Spleen (tissue), 11 donors: ENCODE measurements at regions not wholly inside any gene's neighbourhood (a gene's known extent, or its start where the extent isn't known, plus 50 kb on each side); places are given as distances from the start of the nearest gene placed in this dataset.

Experiments
- DNase-seq: peaks from one replicate; pipeline ENCODE4 v3.0.0-alpha.2; 2020
- H3K27ac ChIP-seq, 8 donors: fragments of 200-600 bp; sonication (generic) in 7 of 8; 1 replicate in 4 of 8; 2 replicates in 4 of 8; pipeline versions ENCODE4 v1.5.0 to v1.8.0; 2016 to 2021; ENCODE audit warnings: inconsistent platforms in 4 of 8, mild to moderate bottlenecking in 4 of 8, moderate library complexity in 1 of 8
- H3K27me3 ChIP-seq, 7 donors: fragments of 200-600 bp; sonication (generic) in 6 of 7; replicated peaks in 1 of 7; 1 replicate in 4 of 7; 2 replicates in 3 of 7; pipeline versions ENCODE4 v1.5.0 to v1.8.0; 2016 to 2021; ENCODE audit warnings: inconsistent platforms in 3 of 7, mild to moderate bottlenecking in 1 of 7
- H3K36me3 ChIP-seq, 6 donors: fragments of 200-600 bp; sonication (generic) in 5 of 6; 1 replicate in 4 of 6; 2 replicates in 2 of 6; pipeline versions ENCODE4 v1.5.0 to v1.8.0; 2016 to 2021; ENCODE audit warnings: inconsistent platforms in 2 of 6
- H3K4me1 ChIP-seq, 6 donors: fragments of 200-600 bp; sonication (generic) in 5 of 6; 1 replicate in 3 of 6; 2 replicates in 3 of 6; pipeline versions ENCODE4 v1.5.0 to v1.8.0; 2016 to 2021; ENCODE audit warnings: inconsistent platforms in 3 of 6
- H3K4me3 ChIP-seq, 8 donors: fragments of 200-600 bp; sonication (generic) in 7 of 8; 1 replicate in 4 of 8; 2 replicates in 4 of 8; pipeline versions ENCODE4 v1.5.0 to v1.8.0; 2016 to 2021; ENCODE audit warnings: inconsistent platforms in 4 of 8, mild to moderate bottlenecking in 4 of 8, moderate library complexity in 2 of 8
- H3K9me3 ChIP-seq, 8 donors: fragments of 200-600 bp; sonication (generic) in 7 of 8; 1 replicate in 4 of 8; 2 replicates in 4 of 8; pipeline versions ENCODE4 v1.5.0 to v1.8.0; 2016 to 2021; ENCODE audit warnings: inconsistent platforms in 4 of 8
- CTCF ChIP-seq, 11 experiments: fragments of 200-600 bp in 7 of 11; fragments of 450-650 bp in 4 of 11; sonication (generic) in 4 of 11; IDR thresholded peaks in 8 of 11; conservative IDR thresholded peaks in 3 of 11; 1 replicate in 7 of 11; 2 replicates in 4 of 11; pipeline versions ENCODE4 v1.4.0 to v1.8.0; 2016 to 2021; ENCODE audit warnings: antibody characterized with exemption in 11 of 11, inconsistent platforms in 4 of 11, mild to moderate bottlenecking in 1 of 11
- POLR2A ChIP-seq, 3 donors: fragments of 450-650 bp; IDR thresholded peaks; one replicate each; pipeline ENCODE4 v1.5.1; 2017; ENCODE audit warnings: antibody characterized with exemption in 3 of 3, mild to moderate bottlenecking in 1 of 3
- POLR2AphosphoS5 ChIP-seq, 3 donors: sonication (generic); formaldehyde crosslinking; IDR thresholded peaks; one replicate each; pipeline ENCODE4 v1.5.1; 2017; ENCODE audit warnings: antibody characterized with exemption in 3 of 3
- WGBS, 5 donors: extraction: QIAGEN DNeasy Blood & Tissue Kit in 3 of 5; methylation state at CpG; one replicate each; pipeline versions ENCODE4 v1.1.5 to v1.1.7; 2013 to 2018; 5-methylcytosine and 5-hydroxymethylcytosine counted together
- intact Hi-C: fragments of 100-400 bp; cut with DNase I; formaldehyde crosslinking; loops from one replicate; pipeline ENCODE4 v1.15.0; 2023; ENCODE audit warnings: low total_unique reads
- donor health status: healthy with polysubstance abuse.
- donor health status: DM: no; HTN: no; CAD: no; lungs with moderate emphysema.
- donor health status: DM: no; HTN: no; CAD: no.
- donor health status: Bipolar disorder and iron deficiency.
- donor health status: healthy.
- donor health status: DM: no; HTN: no; CAD: no.
- donor health status: DM: yes; HTN: yes; CAD: no.

GRCh38 chr4:137376312-137376711, 156.0 kb downstream of the PCDH18 start:
- Histone ChIP-seq H3K9me3 (no peaks in the 10 kb centered on the region), H3K27me3 (no peaks in the 10 kb centered on the region), H3K4me1 (no peaks in the 10 kb centered on the region), H3K4me3 (no peak overlapping the region), H3K36me3 (no peaks in the 10 kb centered on the region), H3K27ac (no peak overlapping the region)
- intact Hi-C loops = no loop called here
- no peak for DNase-seq
- TF ChIP-seq CTCF (IDR thresholded peaks at IDR 0.05 in 8 of 11, conservative IDR thresholded peaks at IDR 0.05 in 3 of 11) (no peak), POLR2A (IDR thresholded peaks at IDR 0.05) (no peak), POLR2AphosphoS5 (IDR thresholded peaks at IDR 0.05) (no peak)
- WGBS, 5 donors = 76 to 89% (median 83%) methylated on average over 2 of the region's 2 CpGs

- 48 to 71% (median 57%) methylated on average over 2 of the region's 2 CpGs for WGBS, 5 donors
- no peak overlapping the region for H3K4me3 ChIP-seq
- H3K4me1 ChIP-seq = no peaks in the 10 kb centered on the region
- TF ChIP-seq POLR2AphosphoS5 (IDR thresholded peaks at IDR 0.05) (no peak), POLR2A (IDR thresholded peaks at IDR 0.05) (no peak), CTCF (IDR thresholded peaks at IDR 0.05 in 8 of 11, conservative IDR thresholded peaks at IDR 0.05 in 3 of 11) (no peak)
- no peaks in the 10 kb centered on the region for H3K9me3 ChIP-seq
- DNase-seq = no peak
- H3K36me3 ChIP-seq = no peaks in the 10 kb centered on the region
- H3K27ac ChIP-seq = no peak overlapping the region
- H3K27me3 ChIP-seq = no peaks in the 10 kb centered on the region
- intact Hi-C loops = no loop called here
Measured at GRCh38 chr4:137375111-137375850, 157.0 kb downstream of the PCDH18 start.

GRCh38 chr4:137370679-137371078, 161.6 kb downstream of the PCDH18 start:
- no peaks in the 10 kb centered on the region for H3K27me3 ChIP-seq
- no peak for DNase-seq
- intact Hi-C loops = no loop called here
- no peaks in the 10 kb centered on the region for H3K4me1 ChIP-seq
- TF ChIP-seq POLR2A (IDR thresholded peaks at IDR 0.05) (no peak), POLR2AphosphoS5 (IDR thresholded peaks at IDR 0.05) (no peak), CTCF (IDR thresholded peaks at IDR 0.05 in 8 of 11, conservative IDR thresholded peaks at IDR 0.05 in 3 of 11) (no peak)
- H3K36me3 ChIP-seq = no peaks in the 10 kb centered on the region
- no peak overlapping the region for H3K4me3 ChIP-seq
- 58 to 89% (median 68%) methylated on average over 2 of the region's 2 CpGs for WGBS, 5 donors
- no peak overlapping the region for H3K27ac ChIP-seq
- H3K9me3 ChIP-seq = no peaks in the 10 kb centered on the region

GRCh38 chr4:137370206-137370633, 162.1 kb downstream of the PCDH18 start:
- no peaks in the 10 kb centered on the region for H3K36me3 ChIP-seq
- no peaks in the 10 kb centered on the region for H3K9me3 ChIP-seq
- intact Hi-C loops = no loop called here
- WGBS, 5 donors = 76 to 85% (median 83%) methylated on average over 3 of the region's 3 CpGs
- no peaks in the 10 kb centered on the region for H3K4me1 ChIP-seq
- H3K27me3 ChIP-seq = no peaks in the 10 kb centered on the region
- TF ChIP-seq POLR2AphosphoS5 (IDR thresholded peaks at IDR 0.05) = no peak
- TF ChIP-seq POLR2A (IDR thresholded peaks at IDR 0.05) = no peak
- no peak for TF ChIP-seq CTCF (IDR thresholded peaks at IDR 0.05 in 8 of 11, conservative IDR thresholded peaks at IDR 0.05 in 3 of 11)
- H3K4me3 ChIP-seq = no peak overlapping the region
- H3K27ac ChIP-seq = no peak overlapping the region
- DNase-seq = no peak
